ENCODE measurements at regions not wholly inside any gene's neighbourhood (a gene's known extent, or its start where the extent isn't known, plus 50 kb on each side); places are given as distances from the start of the nearest gene placed in this dataset.
"Not testable (repeated sequence)": the region's sequence is repeated elsewhere in the genome, so short reads cannot be mapped to it uniquely, and the experiment has no call there.

DNA sequence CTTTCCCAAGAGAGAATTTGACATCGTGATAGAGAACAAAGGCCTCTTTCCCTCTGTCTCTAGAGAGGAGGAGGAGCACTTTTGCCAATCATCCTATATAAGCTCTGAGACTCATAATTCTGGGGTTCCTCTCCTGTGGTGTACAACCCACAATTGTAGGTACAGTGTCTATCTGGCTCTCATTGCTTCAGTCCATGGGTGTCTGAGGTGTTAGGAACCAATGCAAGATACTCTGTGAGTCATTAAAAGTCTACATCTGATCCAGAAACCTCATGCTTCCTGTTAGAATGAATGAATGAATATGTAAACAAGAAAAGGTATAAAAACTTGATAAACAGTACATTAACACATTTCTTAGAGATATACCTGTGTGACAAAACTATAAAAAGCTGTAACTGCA is 356.7 kb downstream of the QKI start:
- DNase-seq, result no peak

- DNase-seq, result no peak
Observed at GRCh38 chr6:163768905-163769304, 354.4 kb downstream of the QKI start.

GRCh38 chr6:163766936-163767335 is 352.4 kb downstream of the QKI start:
- DNase-seq, result no peak

DNA sequence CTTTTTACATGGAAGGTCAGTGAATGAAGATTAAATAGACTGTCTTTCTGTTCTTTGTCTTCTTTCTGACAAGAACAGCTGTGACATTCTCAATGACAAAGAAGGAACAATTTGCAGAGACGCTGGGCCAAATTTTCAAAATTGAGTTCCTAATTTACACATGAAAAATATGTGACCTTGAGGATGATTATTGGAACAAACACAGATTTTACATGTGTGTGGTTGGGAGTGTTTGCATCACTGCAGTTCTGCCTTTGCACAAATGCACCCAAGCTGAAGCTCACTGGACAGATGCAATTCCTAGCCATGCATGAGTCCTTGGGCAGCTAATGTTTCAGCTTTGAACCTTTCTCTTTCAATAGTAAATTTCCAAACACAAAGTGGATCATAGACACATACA is 350.8 kb downstream of the QKI start:
- no peak for DNase-seq

GRCh38 chr6:163764565-163764964 is 350.0 kb downstream of the QKI start:
- DNase-seq, result no peak

DNA sequence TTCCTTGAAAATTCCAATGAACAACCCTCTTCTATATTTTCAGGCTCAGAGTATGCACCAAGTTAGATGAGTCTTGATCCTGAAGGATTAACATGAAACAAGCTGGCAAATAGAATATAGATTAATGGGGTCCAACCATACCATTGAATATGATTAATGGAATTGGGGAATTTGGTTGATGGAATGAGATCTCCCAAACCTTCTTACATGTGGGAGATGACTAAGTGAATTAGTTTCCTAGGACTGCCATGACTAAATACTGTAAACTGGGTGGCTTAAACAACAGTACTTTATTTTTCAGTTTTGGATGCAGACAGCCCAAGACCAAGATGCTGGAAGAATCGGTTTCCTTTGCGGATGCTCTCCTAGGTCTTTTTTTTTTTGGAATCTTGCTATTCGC is 347.0 kb downstream of the QKI start:
- no peak for DNase-seq

- no peak for DNase-seq
Observed at GRCh38 chr6:163760860-163761259, 346.3 kb downstream of the QKI start.

GRCh38 chr6:163759542-163759941 is 345.0 kb downstream of the QKI start:
- DNase-seq, result no peak

- no peak for DNase-seq
Observed at GRCh38 chr6:163757520-163757919, 343.0 kb downstream of the QKI start.

GRCh38 chr6:163756079-163756478 is 341.6 kb downstream of the QKI start:
- DNase-seq, result no peak

DNA sequence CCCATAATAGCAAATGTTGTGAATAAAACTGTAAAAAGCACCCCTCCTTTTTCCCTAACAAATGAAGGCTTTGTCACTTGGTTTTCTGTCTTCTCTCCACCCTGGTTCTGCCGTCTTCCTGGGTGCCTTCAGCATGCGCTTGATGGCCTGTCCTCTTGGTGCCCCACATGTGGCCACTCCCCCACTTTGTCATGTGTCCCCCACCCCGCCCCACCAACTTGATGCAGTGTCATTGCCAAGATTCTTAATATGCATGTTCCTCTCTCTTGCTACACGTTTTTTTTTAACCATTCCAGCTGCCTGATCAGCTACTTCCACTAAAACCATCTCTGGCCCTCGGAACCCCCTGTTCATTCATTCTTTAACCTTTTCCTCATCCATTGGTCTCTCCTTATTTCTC is 340.3 kb downstream of the QKI start:
- DNase-seq, result no peak

GRCh38 chr6:163753430-163753829 is 338.9 kb downstream of the QKI start:
- no peak for DNase-seq

GRCh38 chr6:163752446-163752845 is 337.9 kb downstream of the QKI start:
- DNase-seq, result no peak

DNA sequence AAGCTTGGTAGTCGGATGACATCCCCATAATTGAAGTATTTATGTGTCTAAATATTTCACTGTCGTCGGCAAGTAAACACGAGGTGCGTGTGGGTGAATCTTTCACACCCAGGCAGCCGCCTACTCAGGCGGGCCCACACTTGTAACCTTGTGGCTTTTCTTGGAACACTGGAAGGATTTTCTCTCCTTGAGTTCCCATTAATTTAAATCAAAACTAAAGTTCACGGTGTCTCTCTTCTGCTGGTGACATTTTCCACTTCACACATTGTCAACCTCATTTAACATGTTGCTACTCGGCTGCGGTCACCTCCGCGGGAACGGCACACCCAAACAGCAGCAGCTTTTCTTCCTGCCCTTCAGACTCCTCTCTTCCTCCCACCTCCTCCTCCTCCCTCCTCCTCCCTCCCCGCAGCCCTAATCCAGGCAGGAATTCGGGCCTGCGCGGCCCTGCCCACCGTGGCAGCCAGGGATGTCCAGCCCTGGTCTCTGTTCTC is 336.6 kb downstream of the QKI start:
- no peak for DNase-seq

- no peak for DNase-seq
Observed at GRCh38 chr6:163750431-163751031, 336.0 kb downstream of the QKI start.

GRCh38 chr6:163748886-163749285 is 334.4 kb downstream of the QKI start:
- no peak for DNase-seq

DNA sequence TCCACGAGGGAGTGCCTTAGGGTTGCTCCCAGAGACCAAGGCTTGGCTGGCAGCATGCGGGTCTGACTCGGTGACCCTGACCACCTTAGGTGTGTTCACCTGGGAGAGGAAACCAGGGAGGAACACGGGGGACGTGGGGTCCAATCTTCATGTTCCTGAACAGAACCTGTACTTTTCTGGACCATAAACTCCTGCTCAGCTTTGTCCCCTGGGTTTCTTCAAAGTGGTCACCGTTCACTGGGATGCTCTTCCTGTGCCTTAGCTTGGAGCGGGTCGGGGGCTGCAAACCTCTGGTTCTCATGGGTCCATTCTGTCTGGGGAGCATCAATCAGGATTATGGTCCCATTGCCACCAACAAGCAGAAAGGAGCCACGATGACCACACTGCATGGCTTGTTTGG is 333.5 kb downstream of the QKI start:
- DNase-seq, result no peak

GRCh38 chr6:163747058-163747457 is 332.5 kb downstream of the QKI start:
- DNase-seq, result not testable (repeated sequence)

DNA sequence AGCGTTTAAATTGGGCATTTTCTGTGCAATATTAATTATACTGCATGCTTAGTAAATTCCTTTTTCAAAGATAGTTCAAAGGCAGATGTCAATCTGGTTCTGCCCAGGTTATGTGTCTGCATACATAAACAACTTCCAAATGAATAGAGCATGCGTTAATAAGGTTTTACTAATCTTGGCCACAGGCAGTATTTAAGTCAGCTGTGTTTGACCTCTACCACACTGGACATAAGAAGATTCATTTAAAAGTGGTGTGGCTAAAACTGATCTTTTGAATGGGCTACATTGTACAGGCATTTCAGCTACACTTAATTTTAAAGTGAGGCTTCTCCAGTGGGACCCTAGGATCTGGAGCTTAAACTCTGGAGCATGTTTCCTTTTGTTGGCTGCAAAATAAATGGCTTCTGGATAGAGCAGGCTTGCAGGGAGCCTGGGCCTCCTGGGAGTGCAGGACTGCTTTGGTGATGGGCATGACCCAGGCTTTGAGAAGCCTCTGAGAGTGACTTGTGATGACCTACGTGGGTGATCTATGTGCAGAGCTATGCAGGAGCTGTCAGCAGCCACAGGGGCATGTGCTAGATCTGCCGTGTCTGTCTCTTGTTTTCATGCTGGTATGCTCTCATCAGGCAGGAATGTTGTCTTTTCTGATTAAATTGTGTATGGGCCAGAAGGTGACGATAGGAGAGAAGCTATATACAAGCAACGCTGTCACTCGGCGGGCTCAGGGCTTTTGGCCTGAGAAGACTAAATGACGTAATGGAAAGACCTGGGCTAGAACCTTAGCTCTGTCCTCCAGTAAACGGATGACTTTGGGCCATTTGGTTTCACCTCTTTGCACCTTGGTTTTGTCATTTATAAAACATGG is 331.2 kb downstream of the QKI start:
- no peak for DNase-seq

DNA sequence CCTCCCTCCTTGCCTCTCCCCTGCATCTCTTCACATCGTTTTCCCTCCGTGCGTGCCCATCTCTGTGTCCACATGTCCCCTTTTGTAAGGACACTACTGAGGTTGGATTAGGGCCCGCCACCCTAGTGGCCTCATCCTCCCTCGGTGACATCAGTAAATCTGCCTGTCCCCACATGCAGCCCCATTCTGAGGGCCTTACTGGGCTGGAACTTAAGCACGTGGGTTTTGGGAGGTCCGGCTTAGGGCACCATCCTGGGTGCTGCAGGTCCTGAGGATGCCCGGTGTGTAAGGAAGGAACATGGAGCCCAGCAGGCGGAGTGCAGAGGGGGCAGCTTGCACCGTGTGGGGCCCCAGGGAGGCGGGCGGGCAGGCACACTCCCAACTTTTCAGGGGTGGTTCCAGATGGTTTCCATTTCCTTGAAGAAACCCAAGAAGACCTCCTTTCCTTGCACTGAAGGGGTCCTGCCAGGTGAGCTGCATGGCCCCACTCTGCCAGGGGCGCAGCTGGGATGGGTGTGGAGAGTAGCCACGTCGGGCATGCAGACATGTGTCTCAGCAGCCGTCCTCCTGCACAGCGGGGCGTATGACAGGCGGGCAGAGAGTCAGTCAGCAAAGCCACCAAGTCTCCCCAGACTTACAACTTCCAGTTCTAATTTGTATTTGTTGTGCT is 329.9 kb downstream of the QKI start:
- DNase-seq, result no peak

- no peak for DNase-seq
Observed at GRCh38 chr6:163743796-163744195, 329.3 kb downstream of the QKI start.

DNA sequence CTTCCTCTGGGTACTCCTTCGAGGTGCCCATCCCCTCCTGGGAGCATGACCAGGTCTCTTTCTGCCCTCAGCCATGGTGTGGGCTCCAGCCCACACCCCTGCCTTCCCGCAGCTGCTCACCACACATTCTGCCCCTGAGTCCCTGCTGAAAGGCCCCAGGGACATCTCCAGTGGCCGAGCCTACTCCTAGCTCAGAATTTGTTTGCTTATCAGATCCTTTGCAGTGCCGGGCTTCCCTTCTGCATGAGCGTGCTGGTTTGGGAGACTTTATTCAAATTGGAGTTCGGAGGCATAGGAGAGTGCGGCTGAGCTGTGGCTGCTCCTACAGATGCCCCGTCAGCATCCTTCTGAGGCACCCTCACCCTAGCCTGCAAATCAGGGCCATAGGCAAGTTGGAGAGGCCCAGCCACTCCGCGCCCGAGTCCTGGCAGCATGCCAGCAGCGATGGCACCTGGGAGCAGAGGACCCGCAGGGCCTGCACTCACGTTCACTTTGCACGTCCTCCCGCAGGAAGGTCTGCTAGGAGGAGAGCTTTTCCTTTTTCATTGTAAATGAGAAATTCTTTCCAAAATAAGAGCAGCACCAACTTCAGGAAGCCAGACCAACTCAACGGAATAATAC is 327.3 kb downstream of the QKI start:
- DNase-seq, result no peak

DNA sequence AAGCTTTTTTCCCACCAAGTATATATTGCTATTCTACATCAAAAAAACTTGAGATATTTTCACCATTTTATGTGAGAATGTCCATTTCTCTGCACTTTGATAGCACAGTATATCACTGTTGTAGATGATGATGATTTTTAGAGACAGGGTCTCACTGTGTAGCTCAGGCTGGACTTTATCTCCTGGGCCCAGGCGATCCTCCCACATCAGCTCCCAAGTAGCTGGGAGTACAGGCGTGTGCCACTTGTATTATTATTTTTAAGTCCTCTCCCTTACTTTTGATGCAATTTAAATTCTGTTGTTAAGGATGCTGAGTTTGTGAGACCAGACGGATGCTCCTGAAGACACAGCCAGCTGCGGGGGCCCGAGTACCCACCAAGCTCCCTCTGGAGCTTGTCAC is 326.8 kb downstream of the QKI start:
- no peak for DNase-seq

DNA sequence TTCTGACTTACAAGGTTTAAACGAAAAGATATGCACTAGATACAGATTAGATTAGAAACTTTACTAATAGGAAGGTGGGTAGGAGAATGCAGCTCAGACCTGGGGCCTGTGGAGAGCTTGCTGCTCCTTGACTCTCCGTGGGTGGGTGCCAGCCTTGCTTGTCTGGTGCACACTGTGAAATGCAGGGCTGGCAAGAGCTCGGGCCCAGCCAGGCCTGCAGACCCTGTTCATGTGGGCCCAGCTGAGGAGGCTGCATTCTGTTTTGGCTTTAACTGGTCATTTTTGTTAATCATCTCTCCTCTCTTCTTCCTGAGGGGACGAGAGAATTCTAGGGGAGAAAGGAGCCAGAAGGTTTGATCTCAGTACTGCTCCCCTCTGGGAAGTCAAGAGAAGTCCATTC is 325.4 kb downstream of the QKI start:
- DNase-seq, result no peak
